ENCODE measurements at regions not wholly inside any gene's neighbourhood (a gene's known extent, or its start where the extent isn't known, plus 50 kb on each side); places are given as distances from the start of the nearest gene placed in this dataset.

GRCh38 chr10:81514811-81515210, 360.2 kb upstream of the NRG3 start:
- H3K27ac Mint-ChIP-seq = no peak overlapping the region
- H3K4me3 Mint-ChIP-seq = no peak overlapping the region
- H3K36me3 Mint-ChIP-seq = no peaks in the 10 kb centered on the region
- no peaks in the 10 kb centered on the region for H3K4me1 Mint-ChIP-seq
- POLR2A ChIA-PET = no interaction called here
- H3K9me3 Mint-ChIP-seq = peaks cover 4% of the 10 kb centered on the region
- ATAC-seq (ENCODE audit: low read depth) (no peak), DNase-seq (no peak)
- H3K27me3 Mint-ChIP-seq = no peaks in the 10 kb centered on the region

GRCh38 chr10:81520688-81521087, 354.3 kb upstream of the NRG3 start:
- Mint-ChIP-seq H3K9me3 (no peaks in the 10 kb centered on the region), H3K4me1 (no peaks in the 10 kb centered on the region), H3K27me3 (no peaks in the 10 kb centered on the region), H3K27ac (no peak overlapping the region), H3K36me3 (no peaks in the 10 kb centered on the region), H3K4me3 (no peak overlapping the region)
- no peak for ATAC-seq (ENCODE audit: low read depth)
- DNase-seq = no peak
- POLR2A ChIA-PET = no interaction called here

- POLR2A ChIA-PET = no interaction called here
- Mint-ChIP-seq H3K4me1 (no peaks in the 10 kb centered on the region), H3K9me3 (no peaks in the 10 kb centered on the region)
These were observed 350.5 kb upstream of the NRG3 start for GRCh38 chr10:81524467-81524866.

DNA sequence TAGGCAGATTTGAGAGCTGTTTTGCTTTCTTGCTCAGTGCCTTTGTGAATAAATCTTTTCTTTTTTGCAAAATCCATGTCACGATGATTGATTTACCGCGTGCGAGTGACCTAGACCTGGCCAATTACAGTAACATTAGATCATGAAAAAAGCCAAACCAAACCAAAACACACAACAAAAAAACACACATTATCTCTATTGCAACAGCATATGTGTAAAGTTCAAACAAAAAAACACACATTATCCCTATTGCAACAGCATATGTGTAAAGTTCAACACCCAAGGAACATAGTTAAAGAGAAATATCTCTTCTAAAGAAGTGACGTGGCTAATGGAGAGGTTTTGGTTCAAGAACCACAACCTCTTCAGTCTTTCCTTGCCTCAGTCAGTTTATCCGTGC, 342.6 kb upstream of the NRG3 start:
- H3K9me3 Mint-ChIP-seq = peaks cover 3% of the 10 kb centered on the region

More at GRCh38 chr10:81524467-81524866, 350.5 kb upstream of the NRG3 start:
- Mint-ChIP-seq H3K4me3 (no peak overlapping the region), H3K36me3 (no peaks in the 10 kb centered on the region), H3K27me3 (no peaks in the 10 kb centered on the region), H3K27ac (no peak overlapping the region)
- DNase-seq (no peak), ATAC-seq (ENCODE audit: low read depth) (no peak)

DNA sequence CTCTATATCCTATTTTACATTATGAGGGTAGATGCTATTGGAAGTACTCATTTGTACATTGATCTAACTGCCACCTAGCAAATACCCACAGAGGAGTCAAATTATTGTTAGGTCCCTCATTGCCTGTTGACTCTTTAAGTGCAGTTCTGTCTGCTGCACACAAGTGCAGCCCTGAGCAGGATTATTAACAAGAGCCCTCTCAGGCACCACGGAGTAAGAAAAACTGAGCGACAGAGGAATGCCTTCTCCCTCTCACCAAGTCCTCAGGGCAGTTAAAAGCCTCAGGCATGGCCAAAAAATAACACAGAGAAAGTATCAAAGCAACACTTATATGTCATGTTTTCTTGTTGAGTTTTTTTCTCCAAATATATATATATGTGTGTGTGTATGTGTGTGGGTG, 340.0 kb upstream of the NRG3 start:
- peaks cover 3% of the 10 kb centered on the region for H3K9me3 Mint-ChIP-seq
- no peak overlapping the region for H3K4me3 Mint-ChIP-seq
- no peaks in the 10 kb centered on the region for H3K27me3 Mint-ChIP-seq
- H3K27ac Mint-ChIP-seq = no peak overlapping the region
- ATAC-seq (ENCODE audit: low read depth) = no peak
- no peak for DNase-seq
- POLR2A ChIA-PET = no interaction called here
- H3K4me1 Mint-ChIP-seq = no peaks in the 10 kb centered on the region
- no peaks in the 10 kb centered on the region for H3K36me3 Mint-ChIP-seq

More for the DNA sequence above, 342.6 kb upstream of the NRG3 start:
- no peak overlapping the region for H3K27ac Mint-ChIP-seq
- no peaks in the 10 kb centered on the region for H3K4me1 Mint-ChIP-seq
- no peaks in the 10 kb centered on the region for H3K36me3 Mint-ChIP-seq
- ATAC-seq (ENCODE audit: low read depth) = no peak
- H3K27me3 Mint-ChIP-seq = no peaks in the 10 kb centered on the region
- DNase-seq = no peak
- POLR2A ChIA-PET = no interaction called here
- H3K4me3 Mint-ChIP-seq = no peak overlapping the region

GRCh38 chr10:81541517-81541916, 333.5 kb upstream of the NRG3 start:
- no peak for ATAC-seq (ENCODE audit: low read depth)
- no peak overlapping the region for H3K4me3 Mint-ChIP-seq

DNA sequence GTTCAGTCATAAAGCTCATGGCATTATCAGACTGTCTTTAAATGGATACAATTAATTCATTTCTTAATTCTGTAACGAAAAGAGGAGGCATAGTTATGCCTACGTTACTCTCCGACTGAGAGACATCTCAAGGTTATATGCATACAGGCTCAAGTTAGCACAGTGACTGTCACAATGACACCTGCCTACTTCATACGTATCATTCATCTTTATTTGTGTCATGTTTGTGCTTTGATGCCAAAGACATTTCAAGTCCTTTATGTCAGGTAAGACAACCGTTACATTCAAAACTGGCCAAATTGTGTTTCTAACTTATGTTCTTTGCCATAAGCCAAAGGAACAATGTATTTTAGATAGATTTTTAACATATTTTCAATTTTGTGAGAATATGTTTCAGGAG, 328.8 kb upstream of the NRG3 start:
- H3K36me3 Mint-ChIP-seq = no peaks in the 10 kb centered on the region
- no peak for DNase-seq
- H3K9me3 Mint-ChIP-seq = peaks cover 17% of the 10 kb centered on the region
- no peak for ATAC-seq (ENCODE audit: low read depth)
- no peak overlapping the region for H3K27ac Mint-ChIP-seq
- no peaks in the 10 kb centered on the region for H3K4me1 Mint-ChIP-seq
- no peak overlapping the region for H3K4me3 Mint-ChIP-seq
- no peaks in the 10 kb centered on the region for H3K27me3 Mint-ChIP-seq
- POLR2A ChIA-PET = no interaction called here

More at GRCh38 chr10:81541517-81541916, 333.5 kb upstream of the NRG3 start:
- H3K4me1 Mint-ChIP-seq = no peaks in the 10 kb centered on the region
- H3K36me3 Mint-ChIP-seq = no peaks in the 10 kb centered on the region
- no peaks in the 10 kb centered on the region for H3K27me3 Mint-ChIP-seq
- H3K27ac Mint-ChIP-seq = no peak overlapping the region
- POLR2A ChIA-PET = no interaction called here
- no peak for DNase-seq
- no peaks in the 10 kb centered on the region for H3K9me3 Mint-ChIP-seq

GRCh38 chr10:81548160-81548559, 326.8 kb upstream of the NRG3 start:
- DNase-seq (no peak), ATAC-seq (ENCODE audit: low read depth) (no peak)
- H3K9me3 Mint-ChIP-seq = peaks cover 21% of the 10 kb centered on the region
- H3K4me3 Mint-ChIP-seq = no peak overlapping the region
- POLR2A ChIA-PET = no interaction called here
- no peaks in the 10 kb centered on the region for H3K36me3 Mint-ChIP-seq
- no peaks in the 10 kb centered on the region for H3K4me1 Mint-ChIP-seq
- H3K27ac Mint-ChIP-seq = no peak overlapping the region
- H3K27me3 Mint-ChIP-seq = no peaks in the 10 kb centered on the region

DNA sequence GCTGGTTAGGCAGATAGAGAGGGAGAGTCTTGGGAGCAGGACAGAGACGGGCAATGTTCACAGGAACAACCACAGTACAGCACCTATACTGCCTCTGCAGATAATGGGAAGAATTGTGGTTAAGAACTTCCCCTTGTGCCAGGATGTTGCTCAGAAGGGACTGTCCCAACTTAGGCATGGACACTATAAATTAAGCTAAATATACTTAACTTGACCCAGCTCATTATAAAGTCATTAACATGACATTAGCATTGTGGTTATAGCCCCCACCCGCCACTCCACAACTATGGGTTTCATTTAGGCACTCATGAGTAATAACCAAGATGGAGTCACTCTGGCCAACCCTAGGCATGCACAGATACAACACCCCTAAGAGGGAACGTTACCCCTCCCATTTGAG, 310.9 kb upstream of the NRG3 start:
- DNase-seq = no peak
- peaks cover 2% of the 10 kb centered on the region for H3K9me3 Mint-ChIP-seq
- no peak for ATAC-seq (ENCODE audit: low read depth)
- H3K36me3 Mint-ChIP-seq = no peaks in the 10 kb centered on the region
- POLR2A ChIA-PET = no interaction called here
- no peak overlapping the region for H3K4me3 Mint-ChIP-seq
- no peaks in the 10 kb centered on the region for H3K27me3 Mint-ChIP-seq
- H3K27ac Mint-ChIP-seq = no peak overlapping the region
- peaks cover 2% of the 10 kb centered on the region for H3K4me1 Mint-ChIP-seq

- DNase-seq (no peak), ATAC-seq (ENCODE audit: low read depth) (no peak)
- POLR2A ChIA-PET = no interaction called here
- Mint-ChIP-seq H3K4me1 (no peaks in the 10 kb centered on the region), H3K27me3 (no peaks in the 10 kb centered on the region), H3K4me3 (no peak overlapping the region), H3K36me3 (no peaks in the 10 kb centered on the region), H3K9me3 (peaks cover 3% of the 10 kb centered on the region), H3K27ac (no peak overlapping the region)
These were observed 305.5 kb upstream of the NRG3 start for GRCh38 chr10:81569488-81569887.

- H3K36me3 Mint-ChIP-seq = no peaks in the 10 kb centered on the region
- POLR2A ChIA-PET = no interaction called here
- DNase-seq (no peak), ATAC-seq (ENCODE audit: low read depth) (no peak)
- H3K27ac Mint-ChIP-seq = no peak overlapping the region
- H3K27me3 Mint-ChIP-seq = no peaks in the 10 kb centered on the region
- no peak overlapping the region for H3K4me3 Mint-ChIP-seq
- H3K9me3 Mint-ChIP-seq = peaks cover 3% of the 10 kb centered on the region
- no peaks in the 10 kb centered on the region for H3K4me1 Mint-ChIP-seq
These were observed 304.6 kb upstream of the NRG3 start for GRCh38 chr10:81570349-81570748.

DNA sequence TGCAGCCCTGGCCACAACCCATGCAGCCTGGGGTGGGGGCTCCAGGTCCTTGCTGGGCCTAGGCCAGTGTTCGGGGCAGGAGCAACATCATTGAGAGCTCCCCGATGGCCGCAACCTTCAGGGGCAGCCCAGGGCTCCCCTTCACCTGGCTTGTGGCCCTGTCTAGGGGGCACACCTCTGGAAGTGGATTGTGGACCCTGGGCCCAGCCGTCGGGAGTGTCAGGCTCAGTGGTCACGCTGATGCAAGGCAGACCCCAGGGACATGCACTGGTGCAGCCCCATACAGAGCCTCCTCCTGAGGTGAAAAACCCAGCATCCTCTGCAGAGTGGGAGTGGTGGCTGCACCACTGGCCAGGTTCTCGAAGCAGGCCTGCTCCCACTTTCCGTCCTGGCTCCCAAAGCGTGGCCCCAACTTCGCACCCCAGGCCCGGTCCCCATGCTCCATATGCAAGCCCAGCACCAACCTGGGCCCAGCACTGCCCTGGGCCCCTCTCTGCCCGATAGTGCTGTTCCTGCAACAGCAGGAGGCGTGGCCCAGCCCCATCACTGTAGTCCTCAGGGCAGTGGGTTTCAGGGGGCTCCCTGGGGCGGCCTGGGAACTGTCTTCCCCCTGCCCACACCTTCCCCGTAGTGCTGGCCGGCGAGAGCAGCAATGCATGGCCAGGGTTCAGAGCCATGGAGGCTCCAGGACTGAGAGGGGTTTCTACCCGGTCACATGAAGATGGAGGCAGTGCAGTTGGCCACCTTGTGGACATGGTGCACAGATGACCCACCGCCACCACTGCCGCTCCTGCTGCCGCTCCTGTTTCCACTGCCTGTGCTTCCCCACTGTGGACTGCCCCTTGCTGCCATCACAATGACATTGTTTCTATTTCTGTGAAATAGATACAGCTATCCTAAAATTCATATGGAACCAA, 303.9 kb upstream of the NRG3 start:
- H3K4me3 Mint-ChIP-seq = no peak overlapping the region
- no peaks in the 10 kb centered on the region for H3K4me1 Mint-ChIP-seq
- DNase-seq = no peak
- H3K36me3 Mint-ChIP-seq = no peaks in the 10 kb centered on the region
- H3K9me3 Mint-ChIP-seq = peaks cover 3% of the 10 kb centered on the region
- H3K27ac Mint-ChIP-seq = no peak overlapping the region
- POLR2A ChIA-PET = no interaction called here
- H3K27me3 Mint-ChIP-seq = no peaks in the 10 kb centered on the region
- ATAC-seq (ENCODE audit: low read depth) = no peak

DNA sequence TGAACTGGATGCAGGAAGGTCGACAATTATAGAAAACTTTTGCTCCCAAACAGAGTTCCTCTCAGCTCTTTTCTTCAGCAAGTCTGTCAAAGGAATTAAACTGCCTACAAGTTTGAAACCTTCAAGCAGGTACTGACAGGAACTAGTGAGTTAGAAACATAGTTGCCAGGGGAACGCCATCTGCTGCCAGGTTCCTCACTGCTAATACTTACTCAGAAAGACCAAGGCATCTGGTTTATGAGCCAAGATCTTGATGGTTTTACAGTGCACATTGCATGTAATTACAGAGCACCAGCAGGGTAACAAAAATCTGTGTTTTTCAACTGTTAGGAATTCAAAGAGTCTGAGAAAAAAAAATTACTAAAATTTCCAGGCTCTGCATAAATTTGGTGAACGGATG, 300.0 kb upstream of the NRG3 start:
- Mint-ChIP-seq H3K27ac (no peak overlapping the region), H3K9me3 (peaks cover 3% of the 10 kb centered on the region), H3K4me3 (no peak overlapping the region), H3K27me3 (no peaks in the 10 kb centered on the region), H3K4me1 (no peaks in the 10 kb centered on the region), H3K36me3 (no peaks in the 10 kb centered on the region)
- POLR2A ChIA-PET = no interaction called here
- ATAC-seq (ENCODE audit: low read depth) (no peak), DNase-seq (no peak)

- no peaks in the 10 kb centered on the region for H3K27me3 Mint-ChIP-seq
- POLR2A ChIA-PET = no interaction called here
- DNase-seq = no peak
- H3K27ac Mint-ChIP-seq = no peak overlapping the region
- H3K4me3 Mint-ChIP-seq = no peak overlapping the region
- no peaks in the 10 kb centered on the region for H3K36me3 Mint-ChIP-seq
- H3K4me1 Mint-ChIP-seq = no peaks in the 10 kb centered on the region
- ATAC-seq (ENCODE audit: low read depth) = no peak
- peaks cover 4% of the 10 kb centered on the region for H3K9me3 Mint-ChIP-seq
These were observed 298.7 kb upstream of the NRG3 start for GRCh38 chr10:81576336-81576735.
